ENCODE measurements at regions not wholly inside any gene's neighbourhood (a gene's known extent, or its start where the extent isn't known, plus 50 kb on each side); places are given as distances from the start of the nearest gene placed in this dataset.

DNA sequence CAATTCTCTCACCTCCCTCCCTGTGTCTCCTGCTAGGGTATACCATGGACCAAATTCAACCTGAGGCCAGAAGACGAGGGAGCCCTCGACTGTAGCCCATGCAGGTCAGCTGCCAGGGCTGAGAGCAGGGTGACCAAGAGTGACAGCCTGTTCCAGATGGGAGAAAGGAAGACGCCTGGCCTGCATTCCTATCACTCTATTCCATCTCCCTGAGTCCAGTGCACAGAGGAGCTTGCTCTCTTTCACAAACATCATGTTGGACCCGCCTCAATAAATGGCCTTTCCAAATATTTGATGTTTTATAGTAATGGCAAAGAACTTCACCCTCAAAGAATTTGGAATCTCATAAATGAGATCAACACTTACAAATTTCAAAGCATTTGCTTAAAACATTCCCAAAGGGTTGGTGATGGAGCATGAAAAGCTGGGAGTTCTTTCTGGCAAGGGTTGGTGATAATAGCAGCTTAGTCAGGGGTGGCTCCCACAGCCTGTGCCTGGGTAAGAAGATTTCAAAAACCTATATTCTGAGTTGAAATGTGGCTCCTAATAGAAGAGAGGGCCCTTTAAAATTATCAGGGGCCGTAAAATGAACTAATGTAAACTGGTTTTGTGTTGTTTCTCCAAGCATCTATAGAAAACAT, 393.1 kb downstream of the EFNA5 start:
- H3K27ac ChIP-seq: no peak overlapping the region
- no peak overlapping the region for H3K4me3 ChIP-seq
- no peaks in the 10 kb centered on the region for H3K9me3 ChIP-seq
- H3K27me3 ChIP-seq: no peaks in the 10 kb centered on the region
- intact Hi-C loops (cut with DNase I): no loop called here
- DNase-seq (ENCODE audit: low spot score in 2 of 2): no peak
- TF ChIP-seq, protein P1, sequence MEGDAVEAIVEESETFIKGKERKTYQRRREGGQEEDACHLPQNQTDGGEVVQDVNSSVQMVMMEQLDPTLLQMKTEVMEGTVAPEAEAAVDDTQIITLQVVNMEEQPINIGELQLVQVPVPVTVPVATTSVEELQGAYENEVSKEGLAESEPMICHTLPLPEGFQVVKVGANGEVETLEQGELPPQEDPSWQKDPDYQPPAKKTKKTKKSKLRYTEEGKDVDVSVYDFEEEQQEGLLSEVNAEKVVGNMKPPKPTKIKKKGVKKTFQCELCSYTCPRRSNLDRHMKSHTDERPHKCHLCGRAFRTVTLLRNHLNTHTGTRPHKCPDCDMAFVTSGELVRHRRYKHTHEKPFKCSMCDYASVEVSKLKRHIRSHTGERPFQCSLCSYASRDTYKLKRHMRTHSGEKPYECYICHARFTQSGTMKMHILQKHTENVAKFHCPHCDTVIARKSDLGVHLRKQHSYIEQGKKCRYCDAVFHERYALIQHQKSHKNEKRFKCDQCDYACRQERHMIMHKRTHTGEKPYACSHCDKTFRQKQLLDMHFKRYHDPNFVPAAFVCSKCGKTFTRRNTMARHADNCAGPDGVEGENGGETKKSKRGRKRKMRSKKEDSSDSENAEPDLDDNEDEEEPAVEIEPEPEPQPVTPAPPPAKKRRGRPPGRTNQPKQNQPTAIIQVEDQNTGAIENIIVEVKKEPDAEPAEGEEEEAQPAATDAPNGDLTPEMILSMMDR (IDR thresholded peaks at IDR 0.05): no peak
- no peaks in the 10 kb centered on the region for H3K4me1 ChIP-seq
- H3K36me3 ChIP-seq: no peaks in the 10 kb centered on the region

DNA sequence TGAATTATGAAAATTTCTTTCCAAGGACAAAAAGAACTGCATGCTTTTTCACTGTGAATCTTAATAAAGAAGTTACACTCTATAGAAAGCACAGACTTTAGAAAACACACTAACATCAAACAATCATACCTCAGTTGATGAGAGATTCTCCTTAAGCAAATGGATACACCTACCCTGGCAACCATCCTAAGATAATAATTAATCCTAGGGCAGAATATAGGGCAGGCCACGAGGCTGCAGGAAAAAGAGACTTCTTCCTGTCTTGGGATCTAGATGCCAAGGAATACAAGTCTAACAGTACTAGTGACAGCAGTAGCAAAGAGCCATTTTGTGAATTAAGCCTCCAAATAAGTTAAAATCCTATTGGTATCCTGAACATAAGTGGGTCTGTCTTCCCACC, 395.4 kb downstream of the EFNA5 start:
- DNase-seq (ENCODE audit: low spot score in 2 of 2): no peak
- H3K36me3 ChIP-seq: no peaks in the 10 kb centered on the region
- H3K4me3 ChIP-seq: no peak overlapping the region
- TF ChIP-seq, protein P1 (IDR thresholded peaks at IDR 0.05): no peak
- H3K4me1 ChIP-seq: no peaks in the 10 kb centered on the region
- intact Hi-C loops (cut with DNase I): no loop called here
- H3K27me3 ChIP-seq: no peaks in the 10 kb centered on the region
- no peaks in the 10 kb centered on the region for H3K9me3 ChIP-seq
- no peak overlapping the region for H3K27ac ChIP-seq

DNA sequence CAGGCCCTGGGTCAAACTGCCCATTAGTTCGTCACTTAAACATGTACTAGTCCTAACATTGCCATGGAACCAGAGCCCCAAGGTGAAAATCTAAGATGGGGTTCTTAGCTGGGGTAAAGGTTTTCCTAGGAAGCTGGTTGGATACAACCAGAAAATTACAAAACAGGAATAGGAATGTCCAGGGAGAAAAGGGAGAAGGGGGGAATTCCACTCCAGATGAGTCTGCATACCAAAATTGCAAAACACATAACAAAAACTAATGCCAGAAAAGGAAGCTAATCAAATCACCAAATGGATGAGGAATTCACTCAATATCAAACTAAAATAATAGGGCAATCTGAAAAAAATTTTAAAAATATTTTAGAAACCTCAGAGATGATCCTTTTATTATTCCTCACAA, 396.2 kb downstream of the EFNA5 start:
- Histone ChIP-seq H3K36me3 (no peaks in the 10 kb centered on the region), H3K4me3 (no peak overlapping the region), H3K9me3 (no peaks in the 10 kb centered on the region), H3K27me3 (no peaks in the 10 kb centered on the region), H3K4me1 (no peaks in the 10 kb centered on the region), H3K27ac (no peak overlapping the region)
- TF ChIP-seq, protein P1 (IDR thresholded peaks at IDR 0.05): no peak
- no peak for DNase-seq (ENCODE audit: low spot score in 2 of 2)
- intact Hi-C loops (cut with DNase I): no loop called here

DNA sequence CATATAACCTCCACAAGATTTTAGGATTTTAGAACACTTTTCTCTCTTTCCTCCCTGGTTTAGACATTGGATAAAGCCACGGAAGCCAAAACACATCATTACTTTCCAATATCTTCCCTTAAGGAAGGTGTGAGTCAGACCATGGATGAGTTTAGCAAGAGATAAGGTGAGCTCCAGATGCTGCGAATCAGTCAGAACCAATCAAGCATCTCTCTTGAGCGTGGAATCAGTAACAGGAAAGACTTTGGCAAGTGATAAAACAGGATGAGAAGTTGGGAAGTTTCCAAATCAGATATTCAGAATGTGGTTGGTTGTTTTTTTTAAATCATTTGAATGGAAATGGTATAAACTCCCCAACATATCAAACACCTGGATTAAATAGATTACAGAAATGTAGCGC, 397.8 kb downstream of the EFNA5 start:
- no peak for DNase-seq (ENCODE audit: low spot score in 2 of 2)
- H3K4me1 ChIP-seq: no peaks in the 10 kb centered on the region
- H3K27ac ChIP-seq: no peak overlapping the region
- H3K27me3 ChIP-seq: no peaks in the 10 kb centered on the region
- TF ChIP-seq, protein P1 (IDR thresholded peaks at IDR 0.05): no peak
- H3K9me3 ChIP-seq: no peaks in the 10 kb centered on the region
- no peaks in the 10 kb centered on the region for H3K36me3 ChIP-seq
- no peak overlapping the region for H3K4me3 ChIP-seq
- intact Hi-C loops (cut with DNase I): no loop called here

DNA sequence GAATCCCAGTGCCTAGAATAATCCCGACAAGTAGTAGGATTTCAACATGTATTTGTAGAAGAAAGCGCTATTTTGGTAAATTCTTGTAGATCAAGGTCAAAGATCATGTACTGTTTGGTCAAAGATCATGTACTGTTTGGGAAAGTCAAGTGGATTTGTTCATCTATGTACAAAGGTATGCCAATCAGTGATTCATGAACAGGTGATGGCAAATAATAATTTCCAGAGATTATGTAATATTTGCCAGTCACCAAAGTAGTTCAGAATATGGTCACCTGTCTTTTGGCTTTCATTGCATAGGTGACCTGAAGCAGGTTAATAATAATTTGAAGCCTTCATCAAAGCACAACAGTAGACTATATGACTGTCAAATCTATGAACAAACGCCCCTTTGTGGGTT, 398.2 kb downstream of the EFNA5 start:
- Histone ChIP-seq H3K27me3 (no peaks in the 10 kb centered on the region), H3K27ac (no peak overlapping the region), H3K4me1 (no peaks in the 10 kb centered on the region), H3K36me3 (no peaks in the 10 kb centered on the region), H3K4me3 (no peak overlapping the region), H3K9me3 (no peaks in the 10 kb centered on the region)
- TF ChIP-seq, protein P1 (IDR thresholded peaks at IDR 0.05): no peak
- intact Hi-C loops (cut with DNase I): no loop called here
- no peak for DNase-seq (ENCODE audit: low spot score in 2 of 2)

All from ascending aorta (tissue), 2 donors.